GM21619 (cell line): ENCODE measurements at regions not wholly inside any gene's neighbourhood (a gene's known extent, or its start where the extent isn't known, plus 50 kb on each side); places are given as distances from the start of the nearest gene placed in this dataset.

ENCODE experiments used
- ATAC-seq: cut with Tn5 transposase; IDR thresholded peaks from one replicate; pipeline ENCODE4 v1.9.1; 2021; ENCODE audit not compliant: unreplicated experiment

- no peak for ATAC-seq
These were observed 312.7 kb downstream of the PTPRU start for GRCh38 chr1:29549001-29549400.

GRCh38 chr1:29548091-29548490 lies 311.8 kb downstream of the PTPRU start:
- ATAC-seq: no peak

GRCh38 chr1:29547300-29547699 lies 311.0 kb downstream of the PTPRU start:
- ATAC-seq: no peak

- ATAC-seq: no peak
These were observed 310.2 kb downstream of the PTPRU start for GRCh38 chr1:29546496-29546895.

GRCh38 chr1:29544406-29544805 lies 308.1 kb downstream of the PTPRU start:
- no peak for ATAC-seq

GRCh38 chr1:29543586-29543985 lies 307.3 kb downstream of the PTPRU start:
- ATAC-seq: no peak

GRCh38 chr1:29542548-29542947 lies 306.2 kb downstream of the PTPRU start:
- ATAC-seq: no peak

- no peak for ATAC-seq
These were observed 305.3 kb downstream of the PTPRU start for GRCh38 chr1:29541631-29542030.

- no peak for ATAC-seq
These were observed 304.6 kb downstream of the PTPRU start for GRCh38 chr1:29540801-29541357.

- no peak for ATAC-seq
These were observed 303.6 kb downstream of the PTPRU start for GRCh38 chr1:29539971-29540370.

- no peak for ATAC-seq
These were observed 302.3 kb downstream of the PTPRU start for GRCh38 chr1:29538586-29538985.

- no peak for ATAC-seq
These were observed 296.4 kb downstream of the PTPRU start for GRCh38 chr1:29532751-29533150.

GRCh38 chr1:29532285-29532684 lies 296.0 kb downstream of the PTPRU start:
- no peak for ATAC-seq

- no peak for ATAC-seq
These were observed 295.3 kb downstream of the PTPRU start for GRCh38 chr1:29531596-29531995.

GRCh38 chr1:29529677-29530278 lies 293.5 kb downstream of the PTPRU start:
- no peak for ATAC-seq

GRCh38 chr1:29527314-29528004 lies 291.1 kb downstream of the PTPRU start:
- ATAC-seq: no peak

GRCh38 chr1:29525941-29526340 lies 289.6 kb downstream of the PTPRU start:
- no peak for ATAC-seq

- no peak for ATAC-seq
These were observed 288.2 kb downstream of the PTPRU start for GRCh38 chr1:29524285-29525065.

- no peak for ATAC-seq
These were observed 287.3 kb downstream of the PTPRU start for GRCh38 chr1:29523576-29523975.

GRCh38 chr1:29523136-29523535 lies 286.8 kb downstream of the PTPRU start:
- no peak for ATAC-seq

GRCh38 chr1:29521811-29522580 lies 285.7 kb downstream of the PTPRU start:
- no peak for ATAC-seq
